ENCODE measurements at regions not wholly inside any gene's neighbourhood (a gene's known extent, or its start where the extent isn't known, plus 50 kb on each side); places are given as distances from the start of the nearest gene placed in this dataset.

GRCh38 chr3:25992606-25993005 lies 202.7 kb downstream of the OXSM start:
- FAIRE-seq, result no peak
- H2AFZ ChIP-seq (ENCODE audit: low read depth, low read length), result no peak overlapping the region
- H3K79me2 ChIP-seq (ENCODE audit: control insufficient read depth, insufficient read depth, low read length), result no peaks in the 10 kb centered on the region
- ATAC-seq, result no peak
- DNase-seq (ENCODE audit: extremely low read depth in 1 of 4, low spot score in 3 of 4), result no peak
- CTCF ChIA-PET (ENCODE audit: low intra/inter-chr PET ratio), result no interaction called here
- no TSS peak for BruUV-seq (replicated peaks)
- TF ChIP-seq ZNF384 (IDR thresholded peaks at IDR 0.05; ENCODE audit: low read depth, low read length) (no peak), ZBTB49 (CRISPR knock-in tag; IDR thresholded peaks at IDR 0.05; ENCODE audit: borderline replicate concordance) (no peak), CBX3 (IDR thresholded peaks at IDR 0.05; ENCODE audit: borderline replicate concordance in 1 of 2, low read length in 2 of 2) (peak in 1 of 2 experiments; percentile 60; a peak in 1 of 3 replicates), TRIM28 (IDR thresholded peaks at IDR 0.05) (0 out of 2 replicates have a peak, but pooled peaks have one; percentile 36), CBX5 (IDR thresholded peaks at IDR 0.05; ENCODE audit: borderline replicate concordance, low read depth) (0 out of 2 replicates have a peak, but pooled peaks have one; percentile 35)
- H3K27me3 ChIP-seq (ENCODE audit: control insufficient read depth in 2 of 2, insufficient read depth in 2 of 2, low read length in 2 of 2), result no peaks in the 10 kb centered on the region
- no peaks in the 10 kb centered on the region for H4K20me1 ChIP-seq (replicated peaks; ENCODE audit: control insufficient read depth, insufficient read depth, low read length)
- H3K9ac ChIP-seq (ENCODE audit: insufficient read depth in 1 of 2, low read depth in 2 of 2, low read length in 2 of 2), result no peak overlapping the region
- 4% methylated on average over 3 of the region's 3 CpGs for WGBS (ENCODE audit: insufficient coverage, low coverage, missing lambda C conversion rate)
- in situ Hi-C loops (cut with MboI), result no loop called here
- intact Hi-C loops (cut with micrococcal nuclease), result no loop called here
- H3K4me1 ChIP-seq (replicated peaks in 1 of 2; ENCODE audit: control insufficient read depth in 2 of 2, insufficient read depth in 2 of 2, low read length in 2 of 2), result no peaks in the 10 kb centered on the region
- H3K9me3 ChIP-seq (replicated peaks; ENCODE audit: control insufficient read depth, insufficient read depth, low read depth, low read length), result 0 out of 2 replicates have a peak, but pooled peaks cover 2% of the 10 kb centered on the region
- no peaks in the 10 kb centered on the region for H3K9me1 ChIP-seq (ENCODE audit: control insufficient read depth, insufficient read depth, low read length)
- POLR2A ChIA-PET, result no interaction called here
- H3K4me3 ChIP-seq, result no peak overlapping the region
- no peak overlapping the region for H3K4me2 ChIP-seq (ENCODE audit: insufficient read depth, low read length)
- H3K27ac ChIP-seq (ENCODE audit: extremely low read depth, low read depth, low read length), result no peak overlapping the region
- no peaks in the 10 kb centered on the region for H3K36me3 ChIP-seq (ENCODE audit: control insufficient read depth, insufficient read depth, low read length)

All from K562 (cell line).